Testis (tissue), 2 donors: ENCODE measurements at regions not wholly inside any gene's neighbourhood (a gene's known extent, or its start where the extent isn't known, plus 50 kb on each side); places are given as distances from the start of the nearest gene placed in this dataset.

ENCODE experiments used
- POLR2A ChIP-seq: fragments of 450-650 bp; IDR thresholded peaks from one replicate; pipeline ENCODE4 v1.6.1; 2017; ENCODE audit warnings: antibody characterized with exemption, mild to moderate bottlenecking, moderate library complexity
- TF ChIP-seq, protein P1 (sequence below), 3 experiments: fragments of 450-650 bp in 2 of 3; fragments of 200-600 bp in 1 of 3; sonication (generic) in 1 of 3; IDR thresholded peaks; one replicate each; pipeline ENCODE4 v1.5.1; 2016 to 2019; ENCODE audit warnings: antibody characterized with exemption in 3 of 3, mild to moderate bottlenecking in 2 of 3, moderate library complexity in 1 of 3

DNA sequence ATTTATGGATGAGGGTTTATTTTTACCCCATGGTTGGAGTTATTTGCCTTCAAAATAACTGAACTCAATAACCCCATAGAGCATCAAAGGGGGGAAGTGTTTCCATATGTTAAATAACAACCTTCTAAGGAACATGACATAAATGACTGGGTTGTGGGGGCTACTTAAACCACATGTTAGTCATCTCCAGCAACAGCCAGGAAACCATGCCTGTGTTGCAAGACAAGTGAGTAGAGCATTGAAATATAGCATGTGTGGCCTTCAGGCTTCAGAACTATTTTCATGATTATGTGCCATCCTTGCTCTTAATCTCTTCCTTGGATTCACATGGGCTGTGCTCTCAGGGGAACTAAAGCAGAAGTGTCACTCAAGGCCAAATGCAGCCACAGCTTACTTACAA lies 431.2 kb downstream of the AGTPBP1 start:
- TF ChIP-seq POLR2A, result no peak
- TF ChIP-seq, protein P1, sequence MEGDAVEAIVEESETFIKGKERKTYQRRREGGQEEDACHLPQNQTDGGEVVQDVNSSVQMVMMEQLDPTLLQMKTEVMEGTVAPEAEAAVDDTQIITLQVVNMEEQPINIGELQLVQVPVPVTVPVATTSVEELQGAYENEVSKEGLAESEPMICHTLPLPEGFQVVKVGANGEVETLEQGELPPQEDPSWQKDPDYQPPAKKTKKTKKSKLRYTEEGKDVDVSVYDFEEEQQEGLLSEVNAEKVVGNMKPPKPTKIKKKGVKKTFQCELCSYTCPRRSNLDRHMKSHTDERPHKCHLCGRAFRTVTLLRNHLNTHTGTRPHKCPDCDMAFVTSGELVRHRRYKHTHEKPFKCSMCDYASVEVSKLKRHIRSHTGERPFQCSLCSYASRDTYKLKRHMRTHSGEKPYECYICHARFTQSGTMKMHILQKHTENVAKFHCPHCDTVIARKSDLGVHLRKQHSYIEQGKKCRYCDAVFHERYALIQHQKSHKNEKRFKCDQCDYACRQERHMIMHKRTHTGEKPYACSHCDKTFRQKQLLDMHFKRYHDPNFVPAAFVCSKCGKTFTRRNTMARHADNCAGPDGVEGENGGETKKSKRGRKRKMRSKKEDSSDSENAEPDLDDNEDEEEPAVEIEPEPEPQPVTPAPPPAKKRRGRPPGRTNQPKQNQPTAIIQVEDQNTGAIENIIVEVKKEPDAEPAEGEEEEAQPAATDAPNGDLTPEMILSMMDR (IDR thresholded peaks at IDR 0.05), result no peak
